ENCODE measurements at regions not wholly inside any gene's neighbourhood (a gene's known extent, or its start where the extent isn't known, plus 50 kb on each side); places are given as distances from the start of the nearest gene placed in this dataset.

DNA sequence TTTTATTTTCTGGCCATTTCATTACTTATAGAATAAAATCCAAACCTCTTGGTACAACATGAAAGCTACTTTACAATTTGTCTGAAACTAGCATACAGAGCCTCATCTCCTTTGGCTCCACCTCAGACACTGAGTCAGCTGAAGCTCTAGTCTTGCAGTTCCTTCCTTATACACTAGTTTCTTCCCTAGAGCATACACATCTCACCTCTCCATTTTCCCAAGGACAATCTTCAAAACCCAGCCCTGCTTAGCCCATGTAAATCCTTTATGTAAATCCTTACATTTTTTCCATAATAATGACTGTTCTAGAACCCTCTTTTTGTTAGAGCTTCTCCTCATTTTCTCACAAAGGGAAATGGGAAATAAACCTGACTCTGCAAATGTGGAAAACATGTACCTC, 463.4 kb downstream of the SLC16A7 start:
- no peak for DNase-seq

DNA sequence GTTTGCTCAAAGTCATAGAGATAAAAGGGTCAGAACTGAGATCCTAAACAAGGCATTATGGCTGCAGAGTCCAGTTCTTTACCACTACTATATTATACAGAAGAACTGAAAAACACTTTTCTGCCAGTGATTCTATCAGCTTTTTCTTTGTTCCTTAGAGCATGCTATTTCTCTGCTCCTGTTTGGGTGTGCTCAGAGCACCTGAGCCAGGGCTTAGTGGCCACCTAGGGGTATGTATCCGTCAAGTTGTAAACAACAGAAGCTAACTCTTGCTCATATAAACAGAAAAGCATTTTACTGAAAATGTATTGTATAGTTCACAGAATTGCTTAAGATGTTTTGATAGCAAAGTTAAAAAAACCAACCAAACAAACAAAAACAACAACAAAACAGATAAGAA, 470.8 kb downstream of the SLC16A7 start:
- no peak for DNase-seq

DNA sequence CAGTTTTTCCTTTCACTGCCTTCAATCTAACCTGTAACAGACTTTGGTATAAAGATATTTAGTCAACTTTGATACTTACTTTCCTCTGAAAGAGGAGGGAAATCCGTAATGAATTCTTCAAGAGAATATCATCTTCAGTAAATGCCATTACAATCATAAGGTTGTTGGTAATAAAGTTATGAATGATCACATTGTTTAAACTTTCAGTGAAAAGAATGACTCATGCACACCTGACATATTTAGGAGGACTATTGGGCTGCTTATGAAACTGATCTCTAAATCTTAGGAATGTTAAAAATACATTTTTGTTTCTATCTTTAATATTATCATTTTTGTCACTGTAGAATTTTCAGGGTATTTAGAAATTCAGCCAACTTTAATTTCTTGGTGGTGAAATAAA, 474.7 kb downstream of the SLC16A7 start:
- DNase-seq = no peak

DNA sequence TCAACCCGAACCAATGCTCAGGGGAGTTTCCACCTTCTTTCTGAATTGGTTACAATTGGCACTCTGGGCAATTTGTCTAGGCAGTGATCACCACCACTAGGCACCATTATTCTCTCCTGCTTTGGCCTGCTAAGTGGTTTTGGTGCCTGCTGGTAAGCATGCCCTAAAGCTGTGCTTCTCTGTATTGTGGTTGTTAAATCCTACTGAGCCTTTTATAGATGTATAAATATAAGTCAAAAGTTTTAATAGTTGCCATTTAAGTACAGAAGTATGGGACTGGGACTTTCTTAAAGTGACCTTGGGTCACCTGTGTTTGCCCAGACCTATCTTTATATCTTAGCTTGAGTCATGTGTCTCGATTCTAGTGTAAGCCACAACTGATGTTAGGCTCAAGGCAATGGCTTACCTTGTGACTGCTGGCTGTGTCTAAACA, 475.9 kb downstream of the SLC16A7 start:
- no peak for DNase-seq

DNA sequence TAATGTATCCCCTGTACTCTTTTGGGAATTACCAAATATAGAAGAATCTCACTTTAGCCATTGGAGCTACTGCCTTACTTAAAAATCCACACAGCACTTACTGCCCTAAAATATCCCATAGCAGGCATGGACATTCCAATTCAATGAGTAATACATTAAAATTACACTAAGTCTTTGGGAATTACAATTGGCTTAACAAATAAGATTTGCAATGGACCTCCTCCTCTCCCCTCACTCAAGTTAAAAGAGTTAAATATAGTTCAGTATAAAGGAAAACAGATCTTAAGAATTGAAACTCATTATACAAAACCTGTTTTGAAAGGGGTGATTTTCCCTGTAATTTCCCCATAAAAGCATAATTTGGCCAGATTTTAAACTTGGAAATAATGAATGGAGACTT, 477.1 kb downstream of the SLC16A7 start:
- no peak for DNase-seq

DNA sequence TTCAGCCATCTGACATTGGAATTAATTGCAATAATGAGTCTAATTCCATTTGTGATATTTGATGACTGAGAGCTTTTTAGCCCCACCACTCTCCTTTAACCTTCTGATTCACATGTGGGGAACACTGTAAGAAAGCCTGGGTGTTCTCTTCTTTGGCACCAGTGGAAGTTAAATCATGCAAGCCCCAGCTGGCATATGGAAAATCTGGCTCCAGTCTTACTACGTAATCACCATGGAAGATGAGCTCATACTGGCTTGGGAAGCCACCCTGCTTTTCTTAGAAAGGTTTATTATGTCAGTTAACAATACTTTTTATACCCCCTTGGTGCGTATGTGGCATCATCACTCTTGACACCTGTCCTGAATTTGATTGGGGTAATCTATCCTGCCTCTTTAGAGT, 479.3 kb downstream of the SLC16A7 start:
- no peak for DNase-seq

DNA sequence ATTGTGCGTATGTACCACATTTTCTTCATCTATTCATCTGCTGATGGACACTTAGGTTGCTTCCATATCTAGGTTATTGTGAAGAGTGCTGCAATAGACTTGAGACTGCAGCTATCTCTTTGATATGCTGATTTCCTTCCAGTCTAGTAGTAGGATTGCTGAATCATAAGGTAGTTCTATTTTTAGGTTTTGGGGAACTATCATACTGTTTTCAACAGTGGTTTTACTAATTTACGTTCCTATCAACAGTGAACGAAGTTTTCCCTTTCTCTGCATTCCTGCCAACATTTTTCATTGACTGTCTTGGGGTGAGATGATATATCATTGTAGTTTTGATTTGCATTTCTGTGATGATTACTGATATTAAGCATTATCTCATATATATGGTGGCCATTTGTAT, 482.2 kb downstream of the SLC16A7 start:
- DNase-seq = no peak

DNA sequence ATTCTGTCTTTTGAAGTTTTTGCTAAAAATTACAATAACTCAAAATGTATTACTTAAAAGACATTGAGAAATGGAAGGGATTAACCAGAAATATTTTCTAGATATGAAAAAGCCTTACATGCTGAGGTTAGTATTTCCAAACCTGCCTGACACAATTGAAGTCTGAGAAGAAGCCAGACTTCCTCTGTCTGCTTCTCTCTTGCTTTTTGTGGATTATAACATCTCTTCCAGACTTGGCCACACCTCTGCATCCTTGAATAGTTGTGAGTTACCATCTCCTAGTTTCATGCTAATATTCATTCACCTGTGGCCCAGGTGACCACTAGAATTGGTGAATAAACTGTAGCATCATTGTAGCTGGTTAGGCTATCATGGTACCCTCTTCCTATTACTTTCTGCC, 497.6 kb downstream of the SLC16A7 start:
- no peak for DNase-seq

DNA sequence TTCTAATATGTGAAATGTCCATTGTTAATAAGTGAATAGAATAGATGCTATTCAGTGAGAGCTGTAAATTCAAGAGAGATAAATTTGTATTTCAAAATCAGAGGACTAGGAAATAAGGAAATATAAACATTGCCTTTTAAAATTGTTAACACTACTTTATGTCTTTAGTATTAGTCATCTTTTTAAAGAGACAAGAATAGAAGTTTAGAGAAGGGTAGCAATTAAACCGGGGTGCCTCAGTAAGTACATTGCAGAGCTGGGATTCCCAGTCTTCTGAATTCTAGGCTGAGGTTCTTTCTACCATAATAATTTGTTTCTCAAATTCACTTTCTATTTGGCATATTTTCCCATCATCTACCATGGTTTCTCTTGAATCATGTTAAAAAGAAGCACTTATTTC, 498.6 kb downstream of the SLC16A7 start:
- no peak for DNase-seq

DNA sequence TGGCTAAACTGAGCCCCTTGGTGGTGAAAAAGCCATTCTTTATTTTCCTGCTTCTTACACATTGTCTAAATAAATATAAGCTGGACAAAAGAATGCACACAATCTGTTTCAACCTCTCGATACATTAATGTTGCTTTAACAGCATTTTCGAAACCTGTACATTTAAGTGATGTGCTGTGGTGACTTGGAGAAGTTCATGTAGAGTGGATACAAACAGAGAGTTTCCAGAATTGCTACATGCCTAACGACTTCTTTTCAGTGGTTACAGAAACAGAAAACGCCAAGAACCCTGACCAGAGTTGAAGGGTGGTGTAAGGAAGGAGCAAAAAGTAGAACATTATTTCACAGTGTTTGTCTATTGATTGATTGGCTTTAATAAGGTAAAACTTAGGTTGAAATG, 500.9 kb downstream of the SLC16A7 start:
- no peak for DNase-seq

DNA sequence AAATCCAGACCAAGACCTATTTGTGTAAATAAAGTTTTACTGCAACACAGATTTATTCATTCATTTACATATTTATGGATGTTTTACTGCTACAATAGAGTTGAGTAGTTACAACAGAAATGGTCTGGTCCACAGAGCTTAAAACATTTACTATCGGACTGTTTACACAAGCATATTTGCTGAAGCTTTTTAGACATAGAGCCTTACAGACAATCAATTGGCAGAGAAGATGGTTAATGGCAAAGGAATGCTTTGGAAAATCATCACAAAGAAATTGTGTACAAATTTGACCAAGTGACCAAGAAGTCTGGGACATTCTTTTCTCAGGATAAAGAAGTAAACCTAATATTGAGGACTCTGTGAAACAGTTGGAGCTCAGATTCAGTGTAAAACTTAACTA, 504.3 kb downstream of the SLC16A7 start:
- no peak for DNase-seq

DNA sequence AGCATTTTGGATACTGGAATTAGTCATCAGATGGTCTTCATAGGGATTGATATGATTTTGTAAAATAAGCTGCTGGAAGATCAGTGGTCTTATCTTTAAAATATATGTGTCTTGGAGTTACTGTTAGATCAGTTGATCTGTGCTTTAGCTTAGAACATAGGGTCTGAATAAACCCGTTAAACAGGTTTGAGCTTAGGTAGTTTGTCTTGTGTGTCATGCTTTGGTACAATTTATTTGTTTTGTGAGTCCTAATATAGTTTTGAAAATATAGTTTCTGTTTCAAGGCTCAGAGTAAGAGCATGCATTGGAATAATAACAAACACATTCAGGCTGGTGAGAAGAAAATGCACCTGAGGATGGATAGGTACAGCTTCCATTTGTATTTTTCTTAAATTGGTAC, 505.0 kb downstream of the SLC16A7 start:
- DNase-seq = no peak

DNA sequence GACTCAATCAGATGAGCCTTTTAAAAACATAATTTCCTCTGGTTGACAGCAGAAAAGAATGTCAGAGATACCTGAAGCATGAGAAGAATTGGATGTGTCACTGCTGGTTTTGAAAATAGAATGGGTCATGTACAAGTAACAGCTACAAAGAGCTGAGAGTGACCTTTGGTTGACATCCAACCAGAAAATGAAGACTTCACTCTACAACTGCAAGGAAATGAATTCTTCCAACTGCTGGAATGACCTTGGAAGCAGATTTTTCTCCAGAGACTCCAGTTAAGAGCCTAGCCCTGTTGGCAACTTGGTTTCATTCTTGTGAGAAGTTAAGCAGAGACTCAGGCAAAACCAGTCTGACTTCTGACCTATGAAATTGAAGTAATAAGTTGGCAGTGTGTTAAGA, 505.9 kb downstream of the SLC16A7 start:
- DNase-seq = no peak

DNA sequence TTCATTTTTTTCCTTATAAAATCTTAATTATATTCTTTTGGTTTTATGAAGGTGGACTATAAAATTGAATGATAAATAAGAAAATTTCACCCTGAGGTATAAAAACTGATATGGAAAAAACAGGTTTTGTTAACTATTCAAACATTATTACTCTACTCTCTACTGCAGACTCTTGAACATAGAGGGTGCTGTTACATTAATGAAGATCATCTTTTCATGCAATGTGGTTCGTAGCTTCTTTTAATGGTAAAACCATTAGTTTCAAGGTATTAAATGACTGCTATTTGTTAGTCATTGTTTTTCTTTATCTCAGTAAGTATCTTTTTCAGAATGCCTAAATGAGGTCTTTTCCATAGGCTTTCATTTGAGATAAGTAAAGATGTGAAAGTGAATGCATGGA, 510.4 kb downstream of the SLC16A7 start:
- no peak for DNase-seq

DNA sequence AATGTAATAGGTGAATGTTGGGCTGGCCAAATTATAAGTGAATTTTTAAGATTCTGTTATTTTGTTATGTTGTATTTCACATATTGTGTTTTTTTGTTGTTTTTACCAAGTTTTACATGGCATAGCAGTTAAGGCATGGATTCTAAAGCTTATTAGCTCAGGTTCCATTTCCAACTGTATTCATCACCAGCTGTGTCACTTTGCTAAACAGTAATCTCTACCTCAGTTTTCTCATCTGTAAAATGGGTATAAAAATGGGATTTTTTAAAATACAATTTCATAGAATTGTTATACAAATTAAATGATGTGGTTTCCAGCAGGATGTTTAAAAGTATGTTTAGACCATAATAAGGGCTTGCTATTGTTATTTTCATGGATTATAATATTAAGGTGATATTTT, 512.2 kb downstream of the SLC16A7 start:
- DNase-seq = no peak

DNA sequence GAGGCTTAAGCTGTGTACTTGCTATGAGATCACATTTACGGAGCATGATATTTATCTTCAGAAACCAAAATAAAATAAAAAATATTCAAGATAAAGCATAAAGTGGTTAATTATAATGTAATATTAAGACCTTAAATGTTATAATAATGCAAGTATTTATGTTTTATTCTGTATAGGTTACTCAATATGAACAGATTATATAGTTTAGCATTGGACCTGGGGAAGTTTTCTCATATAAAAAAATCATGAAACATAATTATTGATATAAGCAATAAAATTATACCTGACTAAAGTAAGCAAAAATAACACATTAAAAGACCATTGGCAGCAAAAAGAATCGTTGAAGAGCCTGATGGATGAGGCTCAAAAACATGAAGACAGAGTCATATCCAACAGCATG, 516.2 kb downstream of the SLC16A7 start:
- DNase-seq = no peak

DNA sequence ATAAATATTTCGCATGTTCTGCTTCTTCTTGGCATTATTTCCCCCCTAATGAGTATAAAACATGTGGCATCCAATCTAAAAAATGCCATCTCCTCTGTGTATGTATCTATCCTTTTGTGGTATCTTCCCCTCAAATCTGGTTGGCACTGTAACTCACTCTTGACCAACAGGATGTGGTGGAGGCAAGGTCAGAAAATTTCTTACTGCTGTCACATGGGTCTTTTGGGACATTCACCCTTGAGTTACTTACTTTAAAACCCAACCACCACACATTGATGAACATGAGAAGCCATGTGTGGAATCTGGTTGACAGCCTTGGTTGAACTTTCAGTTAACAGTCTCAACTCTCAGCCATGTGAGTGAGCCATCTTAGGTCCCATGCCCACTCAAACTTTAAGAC, 516.9 kb downstream of the SLC16A7 start:
- no peak for DNase-seq

DNA sequence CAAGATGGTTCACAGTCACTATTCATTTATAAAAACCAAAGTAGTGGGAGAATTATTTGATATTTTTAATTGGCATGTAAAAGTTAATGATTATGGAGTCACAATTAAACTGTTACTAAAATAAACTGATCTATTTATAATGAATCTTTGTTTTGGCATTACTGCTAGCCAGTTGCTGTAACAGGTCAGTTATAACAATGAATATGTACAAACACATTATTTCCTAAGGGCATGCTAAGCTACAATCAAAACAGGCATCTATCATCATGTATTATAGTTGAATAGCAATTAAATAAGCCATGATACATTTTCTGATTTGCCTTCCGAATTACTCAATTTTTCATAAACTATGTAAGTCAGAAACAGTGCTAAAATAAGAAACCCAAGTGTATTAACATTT, 518.3 kb downstream of the SLC16A7 start:
- no peak for DNase-seq

DNA sequence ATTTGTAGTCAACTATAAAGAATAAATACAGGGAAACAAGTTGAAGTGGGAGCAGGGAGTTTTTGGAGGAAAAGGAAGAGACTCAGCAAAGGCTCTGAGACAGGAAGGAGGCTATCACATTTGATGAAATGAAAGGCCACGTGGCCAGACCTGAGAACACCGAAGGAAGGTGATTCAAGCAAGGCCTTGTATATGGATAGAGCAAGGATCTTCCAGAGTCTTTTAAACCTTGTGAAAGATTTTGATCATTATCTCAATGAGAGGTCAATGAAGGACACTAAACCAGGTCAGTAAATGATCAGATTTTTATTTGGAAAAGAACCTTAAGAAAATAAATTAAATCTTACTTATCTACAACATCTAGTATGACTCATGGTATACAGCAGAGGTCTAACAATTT, 523.5 kb downstream of the SLC16A7 start:
- no peak for DNase-seq

DNA sequence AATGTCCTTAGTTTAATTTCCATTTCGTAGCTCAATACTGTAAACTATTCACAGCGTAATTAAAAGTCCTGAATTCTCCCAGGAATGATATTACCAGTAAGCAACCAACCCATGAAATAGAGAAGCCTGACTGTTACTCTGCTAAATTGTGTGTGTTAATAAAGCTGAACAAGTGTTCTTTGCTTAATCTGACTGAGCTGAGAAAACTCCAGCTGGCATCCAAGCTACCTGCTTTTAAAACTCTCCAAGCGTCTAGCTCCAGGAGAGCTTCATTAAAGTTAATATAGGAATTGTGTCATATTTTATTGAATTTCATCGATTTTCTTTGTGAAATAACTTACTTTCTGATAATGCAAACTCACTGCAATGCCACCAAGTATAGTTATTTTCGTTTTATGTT, 524.4 kb downstream of the SLC16A7 start:
- DNase-seq = no peak

DNA sequence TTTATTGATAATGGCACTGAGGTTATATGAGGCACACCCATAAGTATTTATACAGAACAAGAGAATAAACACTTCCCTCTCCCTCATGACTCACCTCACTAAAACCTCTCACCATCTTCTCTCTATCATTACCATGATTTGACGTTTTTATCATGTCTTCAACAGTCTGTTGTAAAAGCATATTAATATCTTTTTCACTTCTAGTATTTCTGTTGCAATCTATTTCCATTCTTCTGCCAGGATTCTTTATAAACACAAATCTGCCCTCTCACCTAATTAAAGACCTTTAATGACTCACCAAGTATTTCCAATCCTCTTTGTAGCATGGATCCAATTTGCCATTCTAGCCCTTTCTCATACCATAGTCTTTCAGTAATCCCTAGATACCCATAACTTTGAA, 527.7 kb downstream of the SLC16A7 start:
- DNase-seq = no peak

DNA sequence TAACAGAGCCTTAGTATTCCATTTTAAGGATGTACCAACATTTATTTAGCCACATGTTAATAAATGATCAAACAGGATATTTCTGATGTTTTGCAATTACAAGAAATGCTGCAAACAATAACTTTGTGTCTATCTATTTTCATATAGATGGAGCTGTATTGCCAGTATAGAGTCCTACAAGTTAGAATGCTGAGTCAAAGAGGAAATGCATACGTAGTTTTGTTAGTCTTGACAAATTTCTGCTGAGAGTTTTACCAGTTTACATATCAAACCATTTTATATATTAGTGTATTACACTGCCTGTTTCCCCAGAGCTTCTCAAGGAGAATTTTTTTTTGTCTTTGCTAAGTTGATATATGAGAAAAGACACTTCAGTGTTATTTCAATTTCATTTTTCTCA, 541.7 kb downstream of the SLC16A7 start:
- DNase-seq = no peak

DNA sequence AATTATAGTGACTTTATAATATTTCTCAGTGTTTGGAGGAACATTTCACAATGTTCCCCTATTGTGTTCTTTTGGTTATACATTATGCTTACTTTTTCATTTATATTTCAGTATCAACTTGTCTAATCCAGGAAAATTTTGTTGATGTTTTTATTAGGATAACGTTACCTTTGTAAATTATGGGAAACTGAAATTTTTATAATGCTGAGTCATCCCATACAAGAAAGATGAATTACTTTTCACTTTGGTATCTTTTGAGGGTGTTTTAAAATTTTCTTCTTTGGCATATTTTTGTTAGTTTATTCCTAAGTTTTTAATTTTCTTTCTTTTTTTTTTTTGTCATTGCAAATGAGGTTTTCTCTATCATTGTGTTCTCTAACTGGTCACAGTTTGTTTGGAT, 542.7 kb downstream of the SLC16A7 start:
- no peak for DNase-seq

DNA sequence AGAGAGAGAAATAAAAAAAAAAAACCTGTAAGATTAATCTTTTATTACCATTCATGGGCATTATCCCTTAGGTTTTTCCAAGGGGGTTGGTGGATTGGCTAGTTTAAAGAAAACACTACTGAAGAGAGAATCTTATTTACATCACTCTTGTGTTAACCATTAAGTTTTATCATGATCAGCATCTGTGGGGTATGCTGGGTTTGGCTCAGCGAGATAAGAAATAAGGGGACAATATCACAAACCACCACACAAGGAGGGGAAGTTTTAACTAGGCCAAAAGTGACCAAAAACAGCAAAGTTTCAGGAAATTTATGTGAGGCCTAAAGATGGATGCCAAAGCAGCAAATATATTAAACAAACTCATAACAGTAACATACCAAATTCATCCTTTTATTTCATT, 548.6 kb downstream of the SLC16A7 start:
- DNase-seq = no peak

DNA sequence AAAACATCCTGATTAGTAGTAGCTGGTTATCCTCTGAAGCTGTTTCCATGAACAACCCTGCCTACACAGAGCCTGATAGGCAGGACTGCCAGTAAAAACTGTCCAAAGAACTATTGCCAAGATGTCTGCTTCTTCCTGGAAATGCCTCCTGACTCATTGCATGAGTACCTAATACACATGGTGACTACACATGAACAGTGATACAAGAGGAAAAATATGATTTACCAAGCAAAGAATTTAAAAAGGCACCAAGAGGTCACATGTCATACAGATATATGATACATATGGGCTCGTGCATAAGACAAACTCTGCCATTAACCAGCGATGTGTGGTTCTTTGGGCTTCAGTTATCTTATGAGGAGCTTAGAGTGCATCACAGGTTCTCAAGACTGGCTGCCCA, 552.3 kb downstream of the SLC16A7 start:
- DNase-seq = no peak

DNA sequence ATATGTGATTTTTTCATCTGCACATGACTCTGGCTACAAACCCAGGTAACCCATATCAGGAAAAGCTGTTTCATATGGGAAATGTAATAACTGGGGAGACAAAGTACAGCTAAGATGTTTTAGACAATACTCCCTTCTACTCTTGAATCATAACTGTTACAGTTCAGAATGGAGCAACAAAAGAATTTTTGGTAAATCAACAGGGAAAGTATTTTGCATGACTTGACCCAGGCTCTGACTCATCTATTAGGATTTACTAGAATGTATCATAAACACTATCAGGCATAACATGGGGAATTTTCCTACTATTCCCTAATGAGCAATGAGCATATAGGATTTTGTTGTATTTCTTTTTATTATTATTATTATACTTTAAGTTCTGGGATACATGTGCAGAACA, 553.0 kb downstream of the SLC16A7 start:
- DNase-seq = no peak
